MM.1S (cell line): ENCODE measurements at regions not wholly inside any gene's neighbourhood (a gene's known extent, or its start where the extent isn't known, plus 50 kb on each side); places are given as distances from the start of the nearest gene placed in this dataset.

Experiments
- DNase-seq: peaks from one replicate; pipeline ENCODE4 v3.0.0-alpha.2; 2015
- H2AFZ ChIP-seq: fragments of 300-600 bp; sonication (generic); 2 replicates; pipeline ENCODE4 v1.6.0; 2016; ENCODE audit warnings: antibody characterized with exemption, low read length
- H3F3A ChIP-seq: fragments of 300-600 bp; sonication (generic); 2 replicates; pipeline ENCODE4 v1.6.1; 2016; ENCODE audit warnings: mild to moderate bottlenecking, antibody characterized with exemption, low read length, moderate library complexity, mixed read lengths; ENCODE audit not compliant: insufficient read depth
- H3K27ac ChIP-seq: fragments of 300-600 bp; sonication (generic); 2 replicates; pipeline ENCODE4 v1.5.1; 2016; ENCODE audit warnings: mild to moderate bottlenecking, low read length
- H3K27me3 ChIP-seq: fragments of 300-600 bp; sonication (generic); replicated peaks from 2 replicates; pipeline ENCODE4 v1.6.0; 2016; ENCODE audit warnings: low read length; ENCODE audit not compliant: insufficient read depth
- H3K36me3 ChIP-seq: fragments of 300-600 bp; sonication (generic); replicated peaks from 2 replicates; pipeline ENCODE4 v1.6.1; 2016; ENCODE audit warnings: mild to moderate bottlenecking, low read length, mixed read lengths; ENCODE audit not compliant: insufficient read depth
- H3K4me1 ChIP-seq: fragments of 300-600 bp; sonication (generic); 2 replicates; pipeline ENCODE4 v1.6.1; 2016; ENCODE audit warnings: low read length, mixed read lengths
- H3K4me2 ChIP-seq: fragments of 300-600 bp; sonication (generic); 2 replicates; pipeline ENCODE4 v1.6.0; 2016; ENCODE audit warnings: low read depth, low read length
- H3K4me3 ChIP-seq: fragments of 300-600 bp; sonication (generic); 2 replicates; pipeline ENCODE4 v1.5.1; 2016; ENCODE audit warnings: low read length, mixed read lengths
- H3K79me2 ChIP-seq: fragments of 300-600 bp; sonication (generic); 2 replicates; pipeline ENCODE4 v1.6.1; 2016; ENCODE audit warnings: mixed run types, low read length, mixed read lengths
- H3K9ac ChIP-seq: fragments of 300-600 bp; sonication (generic); 2 replicates; pipeline ENCODE4 v1.6.1; 2016; ENCODE audit warnings: low read length, mixed read lengths
- H3K9me2 ChIP-seq: fragments of 300-600 bp; sonication (generic); replicated peaks from 2 replicates; pipeline ENCODE4 v1.6.1; 2016; ENCODE audit warnings: mild to moderate bottlenecking, low read length, mixed read lengths; ENCODE audit not compliant: insufficient read depth
- H3K9me3 ChIP-seq: fragments of 300-600 bp; sonication (generic); replicated peaks from 2 replicates; pipeline ENCODE4 v1.6.1; 2016; ENCODE audit warnings: mild to moderate bottlenecking, low read length, mixed read lengths; ENCODE audit not compliant: insufficient read depth
- H4K20me1 ChIP-seq: fragments of 300-600 bp; sonication (generic); 2 replicates; pipeline ENCODE4 v1.6.1; 2016; ENCODE audit warnings: mild to moderate bottlenecking, low read length, moderate library complexity, mixed read lengths; ENCODE audit not compliant: insufficient read depth
- EZH2 ChIP-seq: fragments of 300-600 bp; sonication (generic); optimal IDR thresholded peaks from 2 replicates; pipeline ENCODE3; 2017; ENCODE audit warnings: low read depth, mild to moderate bottlenecking, antibody characterized with exemption, low read length, mixed read lengths
- EZH2phosphoT487 ChIP-seq: fragments of 300-600 bp; sonication (generic); IDR thresholded peaks from 2 replicates; pipeline ENCODE4 v1.6.1; 2018; ENCODE audit warnings: antibody characterized with exemption, low read length
- TF ChIP-seq, protein P1 (sequence below): fragments of 300-600 bp; sonication (generic); IDR thresholded peaks from 2 replicates; pipeline ENCODE4 v1.5.1; 2016; ENCODE audit warnings: antibody characterized with exemption, low read length, mixed read lengths

DNA sequence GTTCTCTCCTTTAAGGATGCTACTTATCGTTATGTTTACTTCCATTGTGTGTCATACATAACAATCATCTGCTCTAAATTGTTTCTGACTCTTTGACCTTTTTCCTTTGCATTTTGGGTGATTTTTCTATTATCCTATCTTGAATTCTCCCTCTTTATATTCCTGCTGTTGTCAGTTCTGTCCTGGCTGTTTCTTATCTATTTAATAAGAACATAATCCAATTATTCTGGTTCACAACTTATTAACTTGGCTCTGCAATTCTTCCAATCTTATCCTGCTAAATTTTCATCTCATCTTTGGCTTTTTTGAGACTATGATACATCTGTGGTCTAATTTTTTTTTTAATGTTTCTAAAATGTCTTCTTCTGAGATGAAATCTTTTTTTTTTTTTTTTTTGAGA is 54.7 kb upstream of the TOX2 start:
- Histone ChIP-seq H3K9me2 (no peaks in the 10 kb centered on the region), H3K4me1 (no peaks in the 10 kb centered on the region), H4K20me1 (no peaks in the 10 kb centered on the region), H3F3A (no peaks in the 10 kb centered on the region), H3K4me3 (no peak overlapping the region), H2AFZ (no peak overlapping the region), H3K27ac (no peak overlapping the region), H3K4me2 (no peak overlapping the region), H3K9me3 (no peaks in the 10 kb centered on the region), H3K36me3 (no peaks in the 10 kb centered on the region), H3K9ac (no peak overlapping the region), H3K79me2 (no peaks in the 10 kb centered on the region), H3K27me3 (no peaks in the 10 kb centered on the region)
- no peak for TF ChIP-seq EZH2
- TF ChIP-seq, protein P1, sequence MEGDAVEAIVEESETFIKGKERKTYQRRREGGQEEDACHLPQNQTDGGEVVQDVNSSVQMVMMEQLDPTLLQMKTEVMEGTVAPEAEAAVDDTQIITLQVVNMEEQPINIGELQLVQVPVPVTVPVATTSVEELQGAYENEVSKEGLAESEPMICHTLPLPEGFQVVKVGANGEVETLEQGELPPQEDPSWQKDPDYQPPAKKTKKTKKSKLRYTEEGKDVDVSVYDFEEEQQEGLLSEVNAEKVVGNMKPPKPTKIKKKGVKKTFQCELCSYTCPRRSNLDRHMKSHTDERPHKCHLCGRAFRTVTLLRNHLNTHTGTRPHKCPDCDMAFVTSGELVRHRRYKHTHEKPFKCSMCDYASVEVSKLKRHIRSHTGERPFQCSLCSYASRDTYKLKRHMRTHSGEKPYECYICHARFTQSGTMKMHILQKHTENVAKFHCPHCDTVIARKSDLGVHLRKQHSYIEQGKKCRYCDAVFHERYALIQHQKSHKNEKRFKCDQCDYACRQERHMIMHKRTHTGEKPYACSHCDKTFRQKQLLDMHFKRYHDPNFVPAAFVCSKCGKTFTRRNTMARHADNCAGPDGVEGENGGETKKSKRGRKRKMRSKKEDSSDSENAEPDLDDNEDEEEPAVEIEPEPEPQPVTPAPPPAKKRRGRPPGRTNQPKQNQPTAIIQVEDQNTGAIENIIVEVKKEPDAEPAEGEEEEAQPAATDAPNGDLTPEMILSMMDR = no peak
- TF ChIP-seq EZH2phosphoT487 = no peak
- DNase-seq = no peak

- TF ChIP-seq, protein P1 = no peak
- TF ChIP-seq EZH2 (no peak), EZH2phosphoT487 (no peak)
- DNase-seq = no peak
- H3K27me3 ChIP-seq = no peaks in the 10 kb centered on the region
- H3K4me3 ChIP-seq = no peak overlapping the region
- no peaks in the 10 kb centered on the region for H3K9me2 ChIP-seq
- no peaks in the 10 kb centered on the region for H3K9me3 ChIP-seq
- H3K79me2 ChIP-seq = no peaks in the 10 kb centered on the region
- H3K36me3 ChIP-seq = no peaks in the 10 kb centered on the region
- H3K27ac ChIP-seq = no peak overlapping the region
- no peaks in the 10 kb centered on the region for H4K20me1 ChIP-seq
- H2AFZ ChIP-seq = no peak overlapping the region
- no peaks in the 10 kb centered on the region for H3K4me1 ChIP-seq
- no peaks in the 10 kb centered on the region for H3F3A ChIP-seq
- H3K4me2 ChIP-seq = no peak overlapping the region
- H3K9ac ChIP-seq = no peak overlapping the region
Measured at GRCh38 chr20:43857932-43858331, 56.7 kb upstream of the TOX2 start.

DNA sequence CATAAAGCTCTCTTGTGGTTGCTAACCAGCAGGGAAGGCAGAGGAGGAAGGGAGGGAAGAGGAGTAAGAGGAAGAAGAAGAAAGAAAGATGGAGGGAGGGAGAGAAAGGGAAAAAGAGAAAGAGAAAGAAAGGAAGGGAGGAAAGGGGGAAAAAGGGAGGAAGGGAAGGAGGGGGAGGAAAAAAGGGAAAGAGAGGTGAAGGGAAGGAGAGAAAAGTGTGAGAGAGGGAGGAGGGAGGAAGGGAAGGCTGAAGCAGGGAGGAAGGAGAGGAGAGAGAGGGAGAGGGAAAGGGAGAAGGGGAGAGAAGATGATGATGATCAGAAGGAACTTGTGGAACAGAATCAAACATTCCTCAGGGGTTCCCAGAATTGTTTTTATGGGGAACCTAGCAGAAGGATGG is 57.5 kb upstream of the TOX2 start:
- no peaks in the 10 kb centered on the region for H3K36me3 ChIP-seq
- H3K9ac ChIP-seq = no peak overlapping the region
- H2AFZ ChIP-seq = no peak overlapping the region
- no peaks in the 10 kb centered on the region for H3K4me1 ChIP-seq
- H3K9me2 ChIP-seq = no peaks in the 10 kb centered on the region
- no peaks in the 10 kb centered on the region for H4K20me1 ChIP-seq
- H3K27me3 ChIP-seq = no peaks in the 10 kb centered on the region
- no peak overlapping the region for H3K4me3 ChIP-seq
- TF ChIP-seq EZH2phosphoT487 (no peak), EZH2 (no peak)
- TF ChIP-seq, protein P1 = no peak
- no peak overlapping the region for H3K4me2 ChIP-seq
- H3K27ac ChIP-seq = no peak overlapping the region
- H3F3A ChIP-seq = no peaks in the 10 kb centered on the region
- no peaks in the 10 kb centered on the region for H3K9me3 ChIP-seq
- no peaks in the 10 kb centered on the region for H3K79me2 ChIP-seq
- no peak for DNase-seq

GRCh38 chr20:43855803-43856202 is 58.8 kb upstream of the TOX2 start:
- no peak overlapping the region for H2AFZ ChIP-seq
- no peak overlapping the region for H3K4me2 ChIP-seq
- H3K9me3 ChIP-seq = no peaks in the 10 kb centered on the region
- no peaks in the 10 kb centered on the region for H4K20me1 ChIP-seq
- no peak overlapping the region for H3K4me3 ChIP-seq
- H3K27ac ChIP-seq = no peak overlapping the region
- TF ChIP-seq EZH2 = no peak
- TF ChIP-seq, protein P1 = no peak
- no peak for TF ChIP-seq EZH2phosphoT487
- H3K9ac ChIP-seq = no peak overlapping the region
- no peaks in the 10 kb centered on the region for H3F3A ChIP-seq
- H3K9me2 ChIP-seq = no peaks in the 10 kb centered on the region
- no peaks in the 10 kb centered on the region for H3K36me3 ChIP-seq
- H3K27me3 ChIP-seq = no peaks in the 10 kb centered on the region
- no peak for DNase-seq
- H3K4me1 ChIP-seq = no peaks in the 10 kb centered on the region
- H3K79me2 ChIP-seq = no peaks in the 10 kb centered on the region
